Fibroblast of skin of right biceps (primary cell): ENCODE measurements at regions not wholly inside any gene's neighbourhood (a gene's known extent, or its start where the extent isn't known, plus 50 kb on each side); places are given as distances from the start of the nearest gene placed in this dataset.
"Not testable (repeated sequence)": the region's sequence is repeated elsewhere in the genome, so short reads cannot be mapped to it uniquely, and the experiment has no call there.

ENCODE experiments used
- DNase-seq: peaks from one replicate; pipeline ENCODE4 v3.0.0-alpha.2; 2013

DNA sequence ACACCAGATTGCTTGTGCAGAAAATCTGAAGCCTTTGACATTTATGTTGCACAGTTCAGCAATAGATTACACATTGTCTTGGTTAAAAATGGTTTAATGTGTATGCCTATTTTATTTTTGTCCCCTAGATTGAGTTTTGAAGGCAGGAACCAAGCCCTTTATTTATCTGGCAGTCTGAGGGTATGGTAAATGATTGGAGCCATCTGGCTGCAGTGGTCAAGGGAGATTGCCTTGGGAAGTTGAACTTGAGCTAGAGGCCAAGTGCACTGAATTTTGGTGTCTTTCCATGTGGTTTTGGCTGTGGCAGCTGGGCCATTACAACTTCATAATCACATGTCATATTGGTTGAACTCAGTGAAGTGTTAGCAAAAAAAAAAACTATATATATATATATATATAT, 248.7 kb upstream of the C2CD4B start:
- DNase-seq: no peak

DNA sequence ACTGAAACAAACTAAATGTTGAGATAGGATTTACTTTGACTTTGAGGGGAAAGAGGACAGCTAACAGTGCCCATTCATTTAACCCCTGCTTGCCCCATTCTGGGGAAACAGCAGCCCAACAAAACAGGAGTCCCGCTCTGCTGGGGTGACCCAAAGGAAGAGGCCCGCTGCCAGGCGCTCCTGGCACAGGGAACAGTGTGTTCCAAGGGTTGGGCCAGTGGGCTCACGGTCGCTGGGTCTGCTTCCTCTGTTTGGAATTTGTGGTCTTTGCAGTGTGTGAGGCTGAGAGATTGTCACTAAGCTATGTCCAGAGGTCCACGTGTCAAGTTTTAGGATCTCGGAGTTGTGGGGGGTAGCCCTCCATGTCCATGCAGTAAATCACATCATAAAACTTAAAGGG, 250.4 kb upstream of the C2CD4B start:
- no peak for DNase-seq

DNA sequence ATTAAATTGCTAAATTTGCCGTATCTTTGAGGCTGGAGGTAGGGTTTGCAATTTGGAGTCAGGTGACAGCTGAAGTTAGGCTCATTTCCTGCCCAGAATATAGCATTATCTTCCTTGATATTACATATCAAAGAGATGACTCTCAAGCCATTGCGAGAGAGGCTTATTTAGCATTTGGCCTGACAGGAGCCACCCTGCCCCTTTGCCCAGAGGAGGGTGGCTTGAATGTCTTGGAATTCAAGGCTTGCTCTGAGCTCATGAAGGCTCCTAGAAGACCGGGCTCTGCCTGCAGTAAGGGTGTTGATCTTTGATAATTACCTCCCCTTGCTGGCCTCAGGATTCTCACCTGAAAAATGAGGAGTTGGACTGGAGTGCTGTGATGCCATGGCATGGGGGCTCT, 251.4 kb upstream of the C2CD4B start:
- DNase-seq: no peak

DNA sequence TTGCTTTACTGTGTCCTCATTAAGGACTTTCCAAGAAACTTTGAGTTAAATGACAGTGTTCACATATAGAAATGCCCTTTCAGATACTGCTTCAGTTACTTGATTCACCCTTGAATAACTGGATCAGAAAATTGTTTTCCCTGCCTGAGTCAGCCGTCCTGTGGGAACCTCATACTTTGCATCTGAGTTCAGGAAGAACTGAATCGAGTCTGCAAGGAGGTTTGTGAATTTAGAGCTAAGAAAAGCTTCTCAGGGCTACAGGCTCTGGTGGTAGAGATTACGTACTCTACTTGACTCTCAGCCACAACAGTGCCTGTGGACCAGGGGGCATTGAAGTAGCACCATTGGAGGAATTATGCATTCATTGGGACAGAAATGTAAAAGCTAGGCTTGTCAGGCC, 252.4 kb upstream of the C2CD4B start:
- DNase-seq: peak; percentile 75

DNA sequence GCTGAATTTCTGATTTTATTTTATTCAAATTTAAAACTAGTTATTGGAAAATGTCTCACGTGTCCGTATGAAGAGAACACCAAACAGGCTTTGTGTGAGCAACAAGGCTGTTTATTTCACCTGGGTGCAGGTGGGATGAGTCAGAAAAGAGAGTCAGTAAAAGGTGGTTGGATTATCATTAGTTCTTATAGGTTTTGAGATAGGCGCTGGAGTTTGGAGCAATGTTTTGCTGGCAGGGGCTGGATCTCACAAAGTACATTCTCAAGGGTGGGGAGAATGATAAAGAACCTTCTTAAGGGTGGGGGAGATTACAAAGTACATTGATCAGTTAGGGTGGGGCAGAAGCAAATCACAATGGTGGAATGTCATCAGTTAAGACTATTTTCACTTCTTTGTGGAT, 253.4 kb upstream of the C2CD4B start:
- not testable (repeated sequence) for DNase-seq

DNA sequence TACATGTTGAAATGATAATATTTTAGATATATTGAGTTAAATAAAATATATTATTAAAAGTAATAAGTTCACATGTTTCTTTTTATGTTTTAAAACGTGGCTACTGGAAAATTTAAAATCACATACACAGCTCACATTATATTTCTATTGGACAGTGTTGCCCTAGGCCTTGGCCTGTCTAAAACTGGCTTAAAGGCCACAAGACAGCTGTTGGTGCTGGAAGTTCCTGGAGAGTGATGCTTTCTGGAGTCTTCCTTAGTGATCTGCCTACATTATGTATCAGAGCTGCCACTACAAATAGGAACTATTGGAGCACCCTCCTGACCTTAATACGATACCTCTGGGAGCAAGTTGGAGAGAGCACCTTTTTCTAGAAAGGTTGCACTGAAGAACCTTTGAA, 254.1 kb upstream of the C2CD4B start:
- no peak for DNase-seq

DNA sequence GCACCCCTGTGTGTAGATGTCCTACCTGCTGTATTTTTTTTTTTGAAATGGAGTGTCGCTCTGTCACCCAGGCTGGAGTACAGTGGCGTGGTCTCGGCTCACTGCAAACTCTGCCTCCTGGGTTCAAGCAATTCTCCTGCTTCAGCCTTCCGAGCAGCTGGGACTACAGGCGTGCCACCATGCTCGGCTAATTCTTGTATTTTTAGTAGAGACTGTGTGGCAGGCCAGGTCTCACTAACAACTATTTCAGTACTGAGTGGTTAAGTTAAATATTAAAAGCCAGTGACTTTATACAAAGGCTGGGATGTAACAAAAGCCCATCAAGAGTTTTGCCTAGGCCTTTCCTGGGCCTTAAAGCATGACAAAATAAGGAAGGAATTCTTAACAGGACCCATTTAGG, 255.3 kb upstream of the C2CD4B start:
- not testable (repeated sequence) for DNase-seq

DNA sequence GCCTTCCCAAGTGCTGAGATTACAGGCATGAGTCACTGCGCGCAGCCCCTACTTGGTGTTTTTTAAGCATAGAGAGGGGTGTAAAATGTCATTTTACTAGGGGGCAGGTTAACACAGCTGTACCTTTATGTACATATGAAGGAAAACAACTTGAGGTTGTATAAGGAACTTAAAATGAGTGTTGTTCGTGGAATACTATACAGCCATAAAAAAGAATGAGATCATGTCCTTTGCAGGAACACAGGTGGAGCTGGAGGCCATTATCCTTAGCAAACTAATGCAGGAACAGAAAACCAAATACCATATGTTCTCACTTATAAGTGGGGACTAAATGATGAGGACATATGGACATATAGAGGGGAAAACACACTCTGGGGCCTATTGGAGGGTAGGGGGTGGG, 256.2 kb upstream of the C2CD4B start:
- no peak for DNase-seq

DNA sequence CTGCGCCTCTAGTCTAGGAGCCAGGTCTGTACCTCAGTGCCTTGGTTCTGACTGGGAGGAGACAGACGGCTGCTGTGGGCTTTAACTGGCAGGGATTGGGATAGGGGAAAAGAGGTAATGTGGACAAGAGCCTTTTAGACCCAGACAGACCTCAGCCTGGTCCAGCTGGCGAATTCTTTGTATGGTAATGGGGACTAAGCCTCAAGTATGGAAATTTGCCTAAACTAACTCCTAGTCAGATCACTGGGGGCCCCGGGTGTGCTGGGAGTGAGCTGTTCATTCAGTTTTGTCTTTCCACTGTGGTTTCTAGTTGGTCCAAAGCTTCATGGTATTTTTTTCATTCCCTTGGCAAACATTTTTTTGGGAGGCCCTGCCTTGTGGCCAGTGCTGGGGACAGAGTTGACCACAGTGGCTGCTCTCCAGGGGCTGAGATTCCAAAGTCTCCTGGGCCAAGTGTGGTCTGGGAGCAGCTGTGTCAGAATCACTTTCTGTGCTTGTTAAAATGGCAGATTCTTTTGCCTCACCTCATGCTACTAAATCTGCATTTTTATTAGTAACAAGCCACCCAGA, 261.4 kb upstream of the C2CD4B start:
- DNase-seq: peak; percentile 58

DNA sequence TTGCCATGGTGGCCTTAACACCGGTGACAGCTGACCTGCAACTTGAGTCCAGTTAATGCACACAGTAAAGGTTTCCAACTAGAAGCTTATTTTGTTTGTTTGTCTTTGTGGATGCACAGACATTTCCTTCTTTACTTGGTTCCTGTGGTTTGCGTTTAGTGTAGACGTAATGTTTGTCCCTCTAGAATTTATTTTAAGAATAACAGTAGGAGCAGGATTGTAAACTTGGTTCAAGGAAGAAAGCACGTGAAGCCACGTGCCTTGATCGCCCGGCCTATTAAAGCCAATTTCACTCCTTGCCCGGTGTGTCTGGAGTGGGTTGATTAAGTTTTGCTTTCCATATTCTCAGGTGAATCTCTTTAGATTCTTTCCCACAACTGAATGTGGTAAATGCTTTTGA, 263.2 kb upstream of the C2CD4B start:
- DNase-seq: no peak

DNA sequence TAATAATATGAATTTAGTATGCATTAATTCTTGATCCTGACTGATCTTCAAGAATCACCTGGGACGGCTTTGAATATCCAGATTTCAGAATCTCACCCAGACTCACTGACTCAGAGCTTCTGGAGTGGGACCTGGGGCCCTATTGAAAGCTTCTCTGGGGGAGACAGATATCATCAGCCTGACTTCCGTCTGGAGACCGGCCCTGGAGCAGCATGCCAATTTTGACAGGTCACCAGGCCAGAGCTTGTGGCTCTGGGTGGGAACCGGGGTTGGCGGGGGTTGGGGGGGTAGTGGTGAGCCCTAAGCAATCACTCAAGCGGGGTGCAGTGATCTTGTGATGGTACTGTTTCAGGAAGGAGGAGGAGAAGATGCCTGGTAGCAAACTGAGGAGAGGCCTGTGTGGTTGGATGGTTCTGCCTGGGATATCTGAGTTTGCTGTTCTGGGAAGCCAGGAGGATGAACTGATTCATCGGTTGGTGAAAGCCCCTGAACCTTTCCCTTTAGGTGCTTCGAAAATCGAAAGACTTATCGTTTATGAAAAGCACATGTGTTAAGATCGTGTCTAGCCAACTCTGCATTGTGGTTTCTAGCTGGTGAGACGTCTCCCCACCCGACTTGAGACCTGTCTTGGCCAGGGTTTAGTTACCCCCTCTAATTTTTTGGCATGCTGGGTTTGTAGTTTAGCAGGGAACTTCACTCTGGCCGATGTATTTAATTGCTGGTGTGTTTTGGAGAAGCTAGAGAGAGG, 263.9 kb upstream of the C2CD4B start:
- DNase-seq: peak; percentile 32

DNA sequence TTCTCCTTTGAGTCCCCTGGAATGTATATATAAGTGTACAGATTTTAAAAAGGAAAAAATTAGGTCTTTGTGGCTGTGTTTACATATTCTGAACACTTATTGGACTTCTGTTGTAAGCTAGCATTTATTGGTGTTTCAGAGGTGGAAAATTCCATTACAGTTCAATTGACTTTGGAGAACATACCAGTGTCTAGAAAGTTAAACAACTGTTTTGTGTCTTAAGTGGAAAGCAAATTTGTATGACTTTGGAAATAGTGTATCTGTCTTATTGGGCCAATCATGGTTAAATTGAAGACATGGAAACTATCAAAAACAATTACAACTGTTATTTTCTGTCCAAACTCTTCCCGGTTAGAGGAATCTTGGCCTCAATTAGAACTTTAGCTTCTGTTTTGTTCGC, 265.0 kb upstream of the C2CD4B start:
- DNase-seq: no peak

DNA sequence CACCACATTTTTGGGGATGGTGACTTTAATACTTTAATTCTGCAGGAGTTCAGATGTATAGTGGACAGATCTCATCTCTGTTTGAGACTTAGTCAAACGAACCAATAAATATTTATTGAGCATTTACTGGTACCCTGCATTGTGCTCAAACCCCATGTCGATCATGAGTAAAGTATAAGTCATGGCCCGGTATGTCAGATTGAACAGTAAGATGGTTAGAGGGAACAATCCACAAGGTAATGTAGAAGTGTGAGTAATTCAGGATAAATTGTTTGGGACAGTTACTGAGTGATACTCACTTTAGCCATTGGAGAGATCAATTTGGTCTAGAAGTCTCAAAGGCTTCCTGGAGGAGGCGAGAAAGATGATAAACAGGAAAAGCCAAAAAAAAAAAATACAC, 265.5 kb upstream of the C2CD4B start:
- no peak for DNase-seq

DNA sequence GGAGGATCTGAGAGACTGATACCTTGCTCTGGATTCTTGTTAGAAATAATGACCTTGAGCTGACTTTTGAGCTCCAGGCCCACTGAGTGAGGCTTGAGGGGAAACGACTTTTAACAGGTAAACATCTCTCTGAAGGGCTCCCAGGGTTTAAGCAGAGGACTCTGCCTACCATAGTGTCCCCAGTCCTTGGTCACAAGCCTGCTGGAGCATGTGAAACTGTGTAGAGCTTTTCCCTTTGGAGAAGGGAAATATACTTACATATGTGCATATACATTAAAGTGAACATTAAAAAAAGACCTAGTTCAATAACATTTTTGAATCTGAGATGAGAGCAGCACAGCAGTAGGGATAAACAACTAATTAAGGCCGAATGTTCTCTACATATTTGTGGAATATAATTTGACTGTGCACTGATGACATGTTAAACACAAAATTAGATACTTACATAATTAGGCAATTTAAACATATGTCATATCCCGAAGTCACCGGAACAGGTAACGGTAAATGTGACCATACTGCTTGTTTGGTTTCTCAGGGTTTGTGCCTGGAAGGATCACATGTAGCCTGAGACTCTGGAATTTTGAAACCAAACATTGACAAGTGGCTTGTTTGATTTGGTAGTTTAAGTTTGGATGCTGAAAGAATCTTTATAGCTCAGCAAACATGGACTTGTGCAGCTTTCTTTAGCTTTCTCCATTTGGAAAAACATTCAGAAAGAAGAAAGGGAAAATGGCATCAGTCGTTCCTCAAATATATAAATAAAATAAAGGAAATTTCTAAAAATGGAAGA, 266.1 kb upstream of the C2CD4B start:
- DNase-seq: no peak

DNA sequence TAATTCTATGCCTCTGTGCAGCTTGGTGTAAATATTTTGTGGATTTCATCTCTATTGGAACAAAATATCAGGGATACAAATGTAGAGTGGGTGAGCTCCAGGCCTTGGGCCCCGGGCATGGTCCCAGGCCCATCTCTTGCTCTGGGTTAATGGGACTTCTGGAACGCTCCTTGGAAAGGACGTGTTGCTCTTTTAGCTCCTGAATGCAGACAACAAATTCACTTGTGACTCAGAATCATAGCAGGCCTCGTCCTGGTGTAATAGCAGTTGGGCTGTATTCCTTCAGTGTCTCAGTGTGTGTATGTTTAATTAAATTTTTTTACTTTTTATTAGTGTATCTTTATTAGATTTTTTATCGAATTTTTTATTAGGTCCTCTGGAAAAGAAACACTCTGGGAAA, 266.7 kb upstream of the C2CD4B start:
- DNase-seq: no peak

DNA sequence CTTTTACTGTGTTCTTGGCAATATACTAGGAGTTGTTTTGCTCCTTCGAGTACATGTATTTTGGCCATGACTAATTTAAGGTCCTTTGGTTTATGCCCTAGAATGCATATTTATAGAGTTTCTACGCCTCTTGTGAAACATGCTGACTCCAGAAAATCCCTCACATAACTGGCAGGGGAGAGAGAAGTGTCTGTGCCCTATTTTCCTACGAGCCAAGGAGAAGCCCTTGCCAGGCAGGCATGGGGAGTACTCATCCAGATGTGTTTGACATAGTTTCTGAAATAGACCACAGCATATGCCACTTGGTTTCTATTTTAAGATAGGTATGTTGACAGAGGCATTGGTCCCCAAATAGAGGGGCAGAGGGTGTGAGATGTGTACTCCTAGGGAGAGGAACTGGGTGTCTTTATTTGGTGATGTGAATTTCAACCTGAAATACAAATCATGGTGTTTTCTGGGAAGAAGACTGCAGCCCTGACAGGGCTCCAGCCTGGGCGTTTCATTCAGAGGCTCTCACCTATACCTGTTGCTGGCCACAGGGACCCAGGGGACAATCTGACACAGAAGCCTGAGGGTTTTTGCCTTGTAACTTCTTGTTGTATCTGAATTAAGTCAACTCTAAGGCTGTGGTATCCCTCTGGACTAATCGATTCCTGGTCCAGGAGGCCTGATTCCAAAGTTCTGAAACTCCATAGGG, 267.8 kb upstream of the C2CD4B start:
- no peak for DNase-seq

DNA sequence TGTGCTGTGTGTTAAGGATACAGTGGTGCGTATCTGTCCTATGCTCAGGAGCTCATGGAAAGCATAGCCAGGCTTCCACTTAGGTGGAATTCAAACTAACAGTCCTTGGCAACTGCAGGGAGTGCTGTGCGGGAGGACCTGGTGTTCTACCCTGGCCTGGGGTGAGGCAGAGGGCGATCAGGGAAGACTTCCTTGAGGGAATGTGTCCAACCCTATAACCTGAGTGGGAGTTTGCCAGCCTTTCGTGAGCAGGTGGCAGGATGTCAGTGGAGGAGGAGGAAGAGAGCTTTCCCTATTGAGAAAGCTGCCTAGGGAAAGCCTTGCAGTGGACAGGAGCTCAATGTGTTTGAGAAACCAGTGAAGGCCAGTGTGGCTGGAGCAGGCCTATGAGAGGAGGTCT, 271.1 kb upstream of the C2CD4B start:
- DNase-seq: no peak

DNA sequence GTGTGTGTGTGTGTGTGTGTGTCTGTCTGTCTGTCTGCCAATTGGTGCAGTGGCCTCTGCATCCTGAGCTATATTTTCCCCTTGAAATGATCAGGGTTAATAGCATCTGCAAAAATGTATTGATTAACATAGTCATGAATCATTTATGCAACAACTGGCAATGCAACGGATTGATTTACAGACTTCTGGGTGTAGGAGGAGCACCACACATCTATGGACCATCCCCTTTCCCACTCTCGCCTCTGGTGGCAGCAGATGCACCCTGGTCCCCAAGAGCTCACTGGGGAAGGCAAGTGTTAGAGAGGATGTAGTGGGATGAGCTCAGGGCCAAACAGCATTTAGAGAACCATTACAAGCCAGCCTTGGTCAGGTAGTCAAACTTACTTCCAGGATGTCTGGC, 272.7 kb upstream of the C2CD4B start:
- no peak for DNase-seq

DNA sequence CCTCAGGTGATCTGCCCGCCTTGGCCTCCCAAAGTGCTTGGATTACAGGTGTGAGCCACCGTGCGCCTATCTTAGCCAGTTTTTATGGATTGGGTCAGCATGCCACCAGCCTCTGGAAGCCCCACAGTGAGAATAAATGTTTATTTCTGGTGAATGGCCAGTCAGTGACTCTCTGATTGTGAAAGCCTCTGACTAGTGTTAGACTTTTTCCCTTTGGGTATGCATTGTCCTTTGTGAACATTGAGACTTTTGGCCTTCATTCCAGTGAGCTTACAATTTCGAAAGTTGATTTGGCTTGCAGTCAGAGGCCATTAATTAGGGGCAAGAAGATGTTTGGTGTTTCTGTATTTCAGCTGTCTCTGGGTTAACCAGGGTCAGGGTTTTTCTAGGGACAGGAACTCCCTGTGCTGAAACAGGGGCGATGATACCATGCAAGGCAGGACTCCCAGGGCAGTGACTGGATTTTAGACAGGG, 274.5 kb upstream of the C2CD4B start:
- no peak for DNase-seq

DNA sequence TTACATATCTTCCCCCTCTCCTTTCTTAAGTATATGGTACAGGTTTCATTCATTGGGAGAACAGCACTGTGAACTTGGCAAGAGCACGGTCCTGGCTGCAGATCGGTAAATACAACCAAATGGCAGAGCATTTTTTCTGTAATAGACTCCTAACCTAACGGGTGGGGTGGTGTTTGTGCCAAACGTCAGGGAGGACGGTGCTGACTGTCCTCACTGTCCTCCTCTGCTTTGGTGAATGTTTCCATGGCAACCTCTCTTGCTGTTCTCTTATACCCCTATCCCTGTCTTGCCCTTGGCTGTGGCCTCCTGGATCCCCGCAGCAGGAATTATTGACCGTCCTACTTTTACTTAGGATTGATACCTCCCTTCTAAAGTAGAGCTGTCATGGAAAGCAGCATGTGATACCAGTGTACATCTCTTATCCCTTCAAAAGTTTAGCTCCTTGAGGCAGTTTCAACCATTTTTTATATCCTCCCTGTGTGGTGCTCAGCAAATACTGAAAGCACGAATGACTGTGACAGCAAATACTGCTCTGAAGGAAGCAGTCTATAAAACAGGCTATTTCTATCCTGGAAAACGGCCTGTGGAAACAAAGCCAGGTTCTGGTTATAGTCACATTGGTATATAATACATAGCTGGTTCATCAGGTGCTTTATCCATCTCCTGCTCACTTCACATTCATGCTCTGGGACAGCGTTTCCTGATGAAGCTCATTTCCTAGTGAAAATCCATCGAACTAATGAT, 275.4 kb upstream of the C2CD4B start:
- no peak for DNase-seq

DNA sequence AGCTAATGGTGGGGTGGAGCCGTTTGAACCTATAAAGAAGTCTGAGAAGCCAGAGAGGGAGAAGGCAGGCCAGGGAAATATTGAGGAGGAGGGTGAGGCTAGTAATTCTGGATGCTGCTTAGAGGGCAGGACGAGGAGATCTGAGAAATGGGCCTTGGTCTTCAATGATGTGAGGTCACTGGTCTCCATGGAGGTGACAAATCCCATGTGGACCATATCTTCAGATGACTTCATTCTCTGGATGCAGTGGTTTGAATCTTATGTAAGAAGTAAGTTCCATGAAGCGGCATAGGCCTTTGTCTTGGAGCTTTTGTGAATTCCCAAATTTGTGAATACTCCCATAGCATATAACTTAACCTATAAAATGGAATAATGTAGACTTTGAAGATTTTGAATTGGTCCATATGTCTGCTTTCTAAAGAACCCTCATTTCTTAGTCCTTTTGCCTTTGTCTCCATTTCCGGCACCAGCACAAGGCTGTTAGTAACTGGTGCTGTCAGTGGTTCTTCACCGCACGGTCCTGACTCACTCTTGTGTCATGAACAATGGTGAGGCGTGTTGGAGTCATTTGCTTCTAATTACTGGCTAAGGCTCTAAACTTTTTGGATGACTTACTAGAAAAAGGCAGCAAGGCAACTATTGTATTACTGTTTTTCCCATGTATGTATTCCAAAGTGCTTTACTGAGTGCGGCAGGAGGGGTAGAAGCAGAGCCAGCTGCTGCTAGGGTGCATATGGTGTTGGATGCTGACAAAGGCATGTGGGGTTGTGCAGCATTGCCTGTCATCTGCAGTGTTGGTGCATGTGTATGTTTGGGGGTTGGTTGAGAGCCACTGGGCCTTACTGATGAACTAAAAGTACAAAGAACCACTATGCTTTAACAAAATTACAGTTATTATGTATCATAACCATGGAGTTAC, 279.3 kb upstream of the C2CD4B start:
- DNase-seq: peak; percentile 99

DNA sequence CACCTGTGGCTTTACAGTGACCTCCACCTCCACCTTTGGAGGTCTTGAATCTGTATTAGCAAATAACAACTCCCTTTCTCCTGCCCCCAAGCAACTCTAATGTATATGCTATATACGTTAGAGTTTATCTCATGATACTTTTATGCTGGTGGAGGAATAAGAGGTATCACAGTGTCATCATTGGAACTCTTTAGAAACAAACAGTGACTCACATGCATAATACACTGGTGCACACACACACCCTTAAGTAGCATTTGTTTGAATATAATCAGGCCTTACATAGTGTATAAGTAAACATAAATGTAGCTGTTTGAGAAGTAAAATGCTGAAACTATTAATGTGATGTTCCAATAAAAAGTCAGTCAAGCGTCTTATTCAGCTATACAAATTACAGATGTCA, 280.2 kb upstream of the C2CD4B start:
- DNase-seq: peak; percentile 53
